ENCODE measurements at regions not wholly inside any gene's neighbourhood (a gene's known extent, or its start where the extent isn't known, plus 50 kb on each side); places are given as distances from the start of the nearest gene placed in this dataset.

DNA sequence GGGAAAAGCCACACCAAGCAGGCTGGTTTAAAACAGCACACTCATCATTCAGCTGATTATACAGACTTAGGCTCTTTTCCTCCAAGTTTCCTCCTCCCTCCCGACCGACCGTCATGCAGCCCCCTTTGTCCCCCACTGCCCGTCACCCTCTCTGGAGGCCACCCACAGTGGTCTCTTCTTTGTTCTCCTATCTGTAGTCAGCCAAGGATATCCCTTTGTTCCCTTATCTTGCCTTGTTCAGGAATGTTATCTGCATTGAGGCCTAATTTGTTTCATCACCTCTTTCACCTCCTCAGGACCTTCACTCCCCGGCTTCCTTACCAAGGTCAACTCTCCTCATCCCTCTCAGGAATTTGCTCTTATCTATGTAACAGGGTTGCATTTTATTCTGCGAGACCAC is 186.4 kb upstream of the CDH13 start:
- ATAC-seq (ENCODE audit: low read depth) = no peak
- intact Hi-C loops (cut with micrococcal nuclease) = no loop called here
- H3K4me2 ChIP-seq (ENCODE audit: low read depth, low read length) = no peak overlapping the region
- H3K27ac ChIP-seq (ENCODE audit: insufficient read depth, low read length) = no peak overlapping the region
- no peak for TF ChIP-seq FOS (IDR thresholded peaks at IDR 0.05; ENCODE audit: low read depth, low read length)
- no peak for TF ChIP-seq RAD21 (IDR thresholded peaks at IDR 0.05; ENCODE audit: low read length)
- no peak overlapping the region for H2AK5ac ChIP-seq (ENCODE audit: low read depth, low read length)
- no peak overlapping the region for H3K56ac ChIP-seq (ENCODE audit: extremely low read depth, insufficient read depth, low read length)
- no peak overlapping the region for H2BK20ac ChIP-seq (ENCODE audit: low read depth, low read length)
- no peak overlapping the region for H3K4me3 ChIP-seq (ENCODE audit: insufficient read depth, low read depth, low read length)
- H4K20me1 ChIP-seq (ENCODE audit: insufficient read depth, low read length) = no peaks in the 10 kb centered on the region
- H2AFZ ChIP-seq (replicated peaks; ENCODE audit: low read length, poor library complexity) = no peak overlapping the region
- WGBS, 2 experiments (ENCODE audit: extremely low coverage in 2 of 2, insufficient read length in 1 of 2) = 18% methylated on average over 6 of the region's 6 CpGs; no CpG with 5 or more reads in 1 of the 2 experiments
- H2AK9ac ChIP-seq (replicated peaks; ENCODE audit: low read depth, low read length, poor library complexity) = no peak overlapping the region
- H3K4ac ChIP-seq (ENCODE audit: low read depth, low read length) = no peak overlapping the region
- no peak overlapping the region for H4K8ac ChIP-seq (ENCODE audit: low read depth in 2 of 2, low read length in 2 of 2)
- no peak overlapping the region for H3K23ac ChIP-seq (ENCODE audit: low read depth, low read length)
- no peaks in the 10 kb centered on the region for H3K4me1 ChIP-seq (ENCODE audit: control insufficient read depth, insufficient read depth, low read length)
- no peak overlapping the region for H3K9ac ChIP-seq (ENCODE audit: low read depth, low read length)
- H3K36me3 ChIP-seq (ENCODE audit: control insufficient read depth, insufficient read depth, low read length) = no peaks in the 10 kb centered on the region
- H3K9me3 ChIP-seq (ENCODE audit: control insufficient read depth, insufficient read depth, low read length) = no peaks in the 10 kb centered on the region
- H2BK15ac ChIP-seq (ENCODE audit: low read depth, low read length) = no peak overlapping the region
- no peak overlapping the region for H4K5ac ChIP-seq (ENCODE audit: low read depth, low read length)
- no peaks in the 10 kb centered on the region for H3K79me1 ChIP-seq (ENCODE audit: low read depth in 1 of 2, low read length in 2 of 2)
- H3K9me1 ChIP-seq (ENCODE audit: insufficient read depth, low read length) = no peaks in the 10 kb centered on the region
- H4K91ac ChIP-seq (ENCODE audit: insufficient read depth, low read depth, low read length) = no peak overlapping the region
- POLR2A ChIA-PET (ENCODE audit: unreplicated experiment) = no interaction called here
- in situ Hi-C loops (cut with MboI; ENCODE audit: low sequenced_read_pairs) = no loop called here
- no peak overlapping the region for H3K14ac ChIP-seq (replicated peaks; ENCODE audit: low read depth, low read length)
- dilution Hi-C loops (cut with HindIII; ENCODE audit: low sequenced_read_pairs, unreplicated experiment) = no loop called here
- H3K18ac ChIP-seq (ENCODE audit: low read depth, low read length) = no peak overlapping the region
- no peak for DNase-seq
- H2BK120ac ChIP-seq (ENCODE audit: low read depth, low read length) = no peak overlapping the region
- BruUV-seq (replicated peaks) = no TSS peak
- peaks cover 5% of the 10 kb centered on the region for H3K27me3 ChIP-seq (ENCODE audit: control insufficient read depth, insufficient read depth, low read length)
- H2BK5ac ChIP-seq (ENCODE audit: low read depth, low read length, poor library complexity, severe bottlenecking) = no peak overlapping the region
- CTCF ChIA-PET = interaction anchor here (1.0 to 1.5 kb wide), 2 partner anchors 9 to 11 kb away, joined by 3 read pairs; no protein-coding TSS in a partner anchor
